Kidney (tissue), 13 donors: ENCODE measurements at regions not wholly inside any gene's neighbourhood (a gene's known extent, or its start where the extent isn't known, plus 50 kb on each side); places are given as distances from the start of the nearest gene placed in this dataset.

Source experiments
- DNase-seq, 5 donors: peaks; one replicate each; pipeline ENCODE4 v3.0.0-alpha.2; 2013 to 2020
- FAIRE-seq: peaks from 2 replicates; lab custom pipeline; 2012; peaks lifted over from hg19 to GRCh38; lab: Jason Lieb, UNC
- H3K27ac ChIP-seq, 2 donors: one replicate each; pipeline ENCODE4 v1.7.0; 2013; ENCODE audit warnings: low read depth in 2 of 2, low read length in 2 of 2, inconsistent platforms in 1 of 2
- H3K27me3 ChIP-seq: one replicate; pipeline ENCODE4 v1.7.1; 2013; ENCODE audit warnings: low read length, inconsistent platforms; ENCODE audit not compliant: control insufficient read depth, insufficient read depth
- H3K36me3 ChIP-seq, 3 donors: one replicate each; pipeline versions ENCODE4 v1.7.0 to v1.7.1; 2013; ENCODE audit warnings: low read length in 3 of 3, control low read depth in 1 of 3, inconsistent platforms in 1 of 3; ENCODE audit not compliant: insufficient read depth in 3 of 3, control insufficient read depth in 2 of 3
- H3K4me1 ChIP-seq, 3 donors: one replicate each; pipeline versions ENCODE4 v1.7.0 to v1.7.1; 2013; ENCODE audit warnings: low read length in 3 of 3, inconsistent platforms in 1 of 3, low read depth in 1 of 3; ENCODE audit not compliant: control insufficient read depth in 2 of 3, insufficient read depth in 2 of 3
- H3K4me3 ChIP-seq, 3 donors: one replicate each; pipeline versions ENCODE4 v1.7.0 to v1.8.1; 2013; ENCODE audit warnings: low read length in 3 of 3, control low read depth in 1 of 3, inconsistent platforms in 1 of 3
- H3K9ac ChIP-seq, 3 donors: one replicate each; pipeline versions ENCODE4 v1.7.0 to v1.7.1; 2013; ENCODE audit warnings: low read length in 3 of 3, control low read depth in 1 of 3, inconsistent platforms in 1 of 3
- H3K9me3 ChIP-seq, 3 donors: one replicate each; pipeline versions ENCODE4 v1.7.0 to v1.7.1; 2013; ENCODE audit warnings: low read length in 3 of 3, control low read depth in 1 of 3, inconsistent platforms in 1 of 3; ENCODE audit not compliant: control insufficient read depth in 2 of 3, insufficient read depth in 1 of 3
- CTCF ChIP-seq: IDR thresholded peaks from 3 replicates; pipeline ENCODE4 v1.5.1; 2012; ENCODE audit warnings: mild to moderate bottlenecking, moderate library complexity, borderline replicate concordance; ENCODE audit not compliant: insufficient read depth; ENCODE audit errors: extremely low read depth
- intact Hi-C: fragments of 100-400 bp; cut with DNase I; formaldehyde crosslinking; loops from one replicate; pipeline ENCODE4 v1.11.1; 2022
- donor health status: control.
- donor health status: control.
- donor health status: control.
- donor health status: control.
- donor health status: control.
- donor health status: DM: yes; HTN: yes; CAD: no.
- donor health status: Normal renal cell carcinoma (clear cell type).

GRCh38 chr17:6893382-6894205, 62.1 kb upstream of the TEKT1 start:
- FAIRE-seq = no peak
- peaks cover 6% of the 10 kb centered on the region for H3K27me3 ChIP-seq

GRCh38 chr17:6894206-6894528, 62.6 kb upstream of the TEKT1 start:
- H3K4me1 ChIP-seq = no peaks in the 10 kb centered on the region
- DNase-seq (peak in 4 of 5 donors; percentile 43 to 51 (median 48)), FAIRE-seq (no peak)
- no peak overlapping the region for H3K4me3 ChIP-seq
- no peak overlapping the region for H3K9ac ChIP-seq
- no peak overlapping the region for H3K27ac ChIP-seq
- no peaks in the 10 kb centered on the region for H3K36me3 ChIP-seq
- H3K9me3 ChIP-seq = no peaks in the 10 kb centered on the region
- H3K27me3 ChIP-seq = peaks cover 6% of the 10 kb centered on the region
- peak; percentile 13 for TF ChIP-seq CTCF
- intact Hi-C loops = no loop called here

More at GRCh38 chr17:6893382-6894205, 62.1 kb upstream of the TEKT1 start:
- Histone ChIP-seq H3K27ac (no peak overlapping the region), H3K9me3 (no peaks in the 10 kb centered on the region), H3K36me3 (no peaks in the 10 kb centered on the region), H3K4me3 (no peak overlapping the region), H3K9ac (no peak overlapping the region), H3K4me1 (no peaks in the 10 kb centered on the region)
- intact Hi-C loops = no loop called here
- TF ChIP-seq CTCF = no peak
- peak in 4 of 5 donors; percentile 13 to 68 (median 22) for DNase-seq

- intact Hi-C loops = no loop called here
- Histone ChIP-seq H3K4me1 (no peaks in the 10 kb centered on the region), H3K9ac (no peak overlapping the region), H3K36me3 (no peaks in the 10 kb centered on the region), H3K4me3 (no peak overlapping the region), H3K27me3 (no peaks in the 10 kb centered on the region), H3K27ac (no peak overlapping the region), H3K9me3 (no peaks in the 10 kb centered on the region)
- TF ChIP-seq CTCF = no peak
- DNase-seq (no peak), FAIRE-seq (no peak)
Observed at GRCh38 chr17:6901086-6901485, 69.6 kb upstream of the TEKT1 start.
